ENCODE measurements at regions not wholly inside any gene's neighbourhood (a gene's known extent, or its start where the extent isn't known, plus 50 kb on each side); places are given as distances from the start of the nearest gene placed in this dataset.
A peak's percentile ranks its signal among the peaks of the same experiment; 100 is the strongest.
"Not testable (repeated sequence)": the region's sequence is repeated elsewhere in the genome, so short reads cannot be mapped to it uniquely, and the experiment has no call there.

- DNase-seq (ENCODE audit: extremely low read depth, low read depth) = no peak
- TF ChIP-seq CTCF (IDR thresholded peaks at IDR 0.05; ENCODE audit: low read depth, low read length) = no peak
These were observed 159.4 kb upstream of the S1PR3 start for GRCh38 chr9:88831713-88832407.

- no peak for TF ChIP-seq CTCF (IDR thresholded peaks at IDR 0.05; ENCODE audit: low read depth, low read length)
- no peak for DNase-seq (ENCODE audit: extremely low read depth, low read depth)
These were observed 157.3 kb upstream of the S1PR3 start for GRCh38 chr9:88833946-88834345.

- DNase-seq (ENCODE audit: extremely low read depth, low read depth) = no peak
- TF ChIP-seq CTCF (IDR thresholded peaks at IDR 0.05; ENCODE audit: low read depth, low read length) = no peak
These were observed 156.2 kb upstream of the S1PR3 start for GRCh38 chr9:88835038-88835466.

GRCh38 chr9:88835772-88836171, 155.5 kb upstream of the S1PR3 start:
- DNase-seq (ENCODE audit: extremely low read depth, low read depth) = no peak
- no peak for TF ChIP-seq CTCF (IDR thresholded peaks at IDR 0.05; ENCODE audit: low read depth, low read length)

- TF ChIP-seq CTCF (IDR thresholded peaks at IDR 0.05; ENCODE audit: low read depth, low read length) = no peak
- no peak for DNase-seq (ENCODE audit: extremely low read depth, low read depth)
These were observed 153.5 kb upstream of the S1PR3 start for GRCh38 chr9:88837731-88838130.

- DNase-seq (ENCODE audit: extremely low read depth, low read depth) = not testable (repeated sequence)
These were observed 141.4 kb upstream of the S1PR3 start for GRCh38 chr9:88849878-88850277.

- TF ChIP-seq CTCF (IDR thresholded peaks at IDR 0.05; ENCODE audit: low read depth, low read length) = no peak
- DNase-seq (ENCODE audit: extremely low read depth, low read depth) = peak; percentile 59
These were observed 138.5 kb upstream of the S1PR3 start for GRCh38 chr9:88852794-88853193.

- DNase-seq (ENCODE audit: extremely low read depth, low read depth) = no peak
- no peak for TF ChIP-seq CTCF (IDR thresholded peaks at IDR 0.05; ENCODE audit: low read depth, low read length)
These were observed 120.6 kb upstream of the S1PR3 start for GRCh38 chr9:88870627-88871026.
